HG03064 (cell line): ENCODE measurements at regions not wholly inside any gene's neighbourhood (a gene's known extent, or its start where the extent isn't known, plus 50 kb on each side); places are given as distances from the start of the nearest gene placed in this dataset.

Source experiments
- ATAC-seq: cut with Tn5 transposase; IDR thresholded peaks from one replicate; pipeline ENCODE4 v1.9.1; 2021; ENCODE audit warnings: low read depth; ENCODE audit not compliant: unreplicated experiment

- no peak for ATAC-seq
Measured at GRCh38 chr3:180329847-180330246, 272.1 kb upstream of the TTC14 start.

DNA sequence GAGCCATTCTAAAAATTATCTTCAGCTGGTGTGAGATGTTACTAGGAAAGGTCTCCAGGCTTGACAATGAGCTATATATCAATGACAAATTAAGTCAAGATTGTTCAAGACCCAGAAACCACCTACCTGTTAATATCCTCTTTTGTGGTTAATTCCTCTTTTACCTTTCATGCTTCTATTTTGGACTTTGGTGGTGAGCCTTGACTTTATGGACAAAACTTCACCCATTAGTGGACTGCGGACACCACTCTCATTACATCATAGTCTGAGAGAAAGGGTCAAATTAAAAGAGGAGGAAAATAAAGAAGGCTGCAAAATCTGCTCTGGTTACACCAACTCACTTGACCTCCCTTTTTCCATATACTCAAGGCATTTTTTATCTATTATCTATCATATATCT, 271.5 kb upstream of the TTC14 start:
- no peak for ATAC-seq

GRCh38 chr3:180332608-180333007, 269.4 kb upstream of the TTC14 start:
- peak; percentile 57 for ATAC-seq

DNA sequence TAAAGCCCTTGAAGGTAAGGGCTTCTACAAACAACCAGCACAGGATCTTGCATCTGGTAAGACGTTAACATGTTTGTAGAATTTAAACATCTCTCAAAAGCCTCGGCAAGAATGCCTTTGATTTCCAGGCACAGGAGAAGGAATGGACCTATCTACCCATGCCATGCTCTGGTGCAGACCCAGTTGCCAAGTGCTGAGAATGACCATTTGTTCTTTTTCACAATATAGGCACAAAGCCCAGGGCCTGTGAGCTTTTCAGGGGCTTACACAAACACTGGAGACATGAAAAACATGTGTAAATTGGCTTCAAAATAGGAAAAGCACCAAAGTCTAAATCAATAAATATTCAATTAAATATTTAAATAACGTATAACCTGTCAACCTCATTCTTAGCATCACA, 266.9 kb upstream of the TTC14 start:
- ATAC-seq, result no peak

- no peak for ATAC-seq
Measured at GRCh38 chr3:180340395-180340794, 261.6 kb upstream of the TTC14 start.

GRCh38 chr3:180341516-180341915, 260.4 kb upstream of the TTC14 start:
- no peak for ATAC-seq

GRCh38 chr3:180351601-180352000, 250.4 kb upstream of the TTC14 start:
- ATAC-seq, result no peak

DNA sequence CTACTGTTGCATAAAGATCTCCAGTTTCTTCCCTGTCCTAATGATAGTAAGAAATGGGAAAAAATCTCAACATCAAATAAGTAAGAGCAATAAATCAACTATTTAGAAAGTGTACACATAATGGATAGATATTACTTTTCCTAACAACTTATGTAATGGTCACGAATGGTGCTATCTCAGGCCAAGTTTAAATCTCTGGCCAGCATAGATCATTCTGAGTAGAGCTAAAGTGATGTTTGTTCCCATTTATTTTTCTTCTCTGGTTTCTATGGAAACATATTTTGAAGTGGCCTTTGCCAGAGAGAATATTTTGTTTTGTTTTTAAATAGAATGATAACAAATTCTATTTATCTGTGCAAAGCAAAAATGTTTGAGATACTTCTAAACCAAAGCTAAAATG, 249.7 kb upstream of the TTC14 start:
- ATAC-seq, result no peak

DNA sequence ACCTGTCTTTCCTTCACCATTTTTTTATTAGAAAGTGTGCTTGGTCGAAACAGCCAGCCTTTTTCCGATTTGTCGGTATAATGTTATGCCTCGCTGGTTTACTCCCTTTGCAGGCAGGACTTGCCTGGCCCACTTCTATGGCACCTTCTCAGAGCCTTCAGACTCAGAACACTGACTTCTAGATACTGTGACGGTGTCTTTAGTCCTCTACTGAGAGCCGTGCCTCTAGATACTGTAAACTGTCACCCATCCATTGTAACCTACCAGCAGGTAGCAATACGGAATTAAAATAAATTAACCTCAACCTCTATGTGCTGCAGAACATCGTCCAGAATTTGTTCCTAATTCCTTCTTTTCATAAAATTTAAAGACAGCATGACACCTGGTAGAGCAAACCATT, 247.7 kb upstream of the TTC14 start:
- no peak for ATAC-seq

GRCh38 chr3:180358179-180358578, 243.8 kb upstream of the TTC14 start:
- ATAC-seq, result no peak

DNA sequence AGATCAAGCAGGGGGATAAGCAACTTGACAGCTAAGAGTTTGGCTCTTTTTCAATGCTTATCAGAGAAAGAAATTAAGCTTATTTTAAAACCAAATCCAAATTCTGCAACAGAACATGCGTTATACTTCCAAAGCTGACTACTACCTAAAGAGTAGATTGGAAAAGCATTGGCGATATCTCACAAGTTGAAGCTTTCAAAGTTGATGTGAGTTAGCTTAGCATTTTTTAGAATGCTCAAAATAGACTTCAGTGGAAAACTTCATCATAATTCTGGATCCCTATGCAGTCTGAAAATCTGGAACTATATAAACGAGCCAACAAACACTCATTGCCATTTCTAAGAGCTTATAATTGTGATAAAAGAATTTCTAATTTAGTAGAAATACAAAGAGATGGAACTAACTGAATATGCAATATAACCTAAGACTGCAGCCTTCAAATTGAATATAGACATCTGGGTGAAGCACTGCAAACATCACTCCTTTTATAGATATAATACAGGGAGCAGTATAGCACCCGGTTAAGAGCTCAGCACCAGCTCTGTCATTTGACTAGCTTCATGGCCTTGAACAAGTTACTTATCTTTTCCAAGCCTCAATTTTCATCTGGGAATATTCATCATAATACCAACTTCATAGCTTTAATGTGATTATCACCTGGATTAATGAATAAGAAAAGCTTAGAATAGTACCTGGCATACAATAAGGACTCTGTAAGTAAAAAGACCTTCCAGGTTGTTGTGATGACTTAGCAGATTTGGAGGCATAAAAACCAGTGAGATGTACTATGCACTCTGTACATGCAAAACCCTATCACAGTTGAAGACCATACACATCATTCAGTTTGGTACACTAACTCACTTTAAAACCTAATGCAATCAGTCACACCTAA, 242.7 kb upstream of the TTC14 start:
- no peak for ATAC-seq

DNA sequence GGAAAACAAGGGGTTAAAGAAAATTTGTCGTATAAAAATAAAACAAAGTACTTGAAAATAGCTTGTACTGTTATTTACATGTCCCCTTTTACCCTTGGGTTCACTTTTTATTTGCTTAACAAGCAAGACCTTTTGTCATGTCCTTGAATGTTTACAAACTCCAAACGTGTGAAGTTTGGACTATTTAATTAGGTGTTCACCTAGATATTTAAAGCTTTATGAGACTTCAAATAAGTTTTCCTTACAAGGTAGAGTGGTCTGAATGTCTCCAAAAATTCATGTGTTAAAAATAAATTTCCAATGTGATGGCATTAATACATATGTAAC, 242.0 kb upstream of the TTC14 start:
- ATAC-seq, result no peak

DNA sequence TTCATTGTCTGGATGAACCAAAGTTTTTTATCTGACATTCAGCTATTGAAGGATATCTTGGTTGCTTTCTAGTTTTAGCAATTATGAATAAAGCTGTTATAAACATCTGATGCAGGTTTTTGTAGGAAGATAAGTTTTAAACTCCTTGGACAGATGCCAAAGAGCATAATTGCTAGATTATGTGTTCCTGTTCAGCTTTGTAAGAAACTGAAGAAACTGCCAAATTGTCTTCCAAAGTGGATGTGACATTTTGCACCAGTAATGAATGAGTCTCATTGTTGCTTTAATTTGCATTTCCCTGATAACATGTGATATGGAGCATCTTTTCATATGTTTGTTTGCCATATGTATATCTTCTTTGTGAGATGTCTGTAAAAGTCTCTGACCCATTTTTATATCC, 239.9 kb upstream of the TTC14 start:
- ATAC-seq, result no peak

GRCh38 chr3:180375831-180376230, 226.1 kb upstream of the TTC14 start:
- ATAC-seq, result no peak

- no peak for ATAC-seq
Measured at GRCh38 chr3:180378496-180378895, 223.5 kb upstream of the TTC14 start.

DNA sequence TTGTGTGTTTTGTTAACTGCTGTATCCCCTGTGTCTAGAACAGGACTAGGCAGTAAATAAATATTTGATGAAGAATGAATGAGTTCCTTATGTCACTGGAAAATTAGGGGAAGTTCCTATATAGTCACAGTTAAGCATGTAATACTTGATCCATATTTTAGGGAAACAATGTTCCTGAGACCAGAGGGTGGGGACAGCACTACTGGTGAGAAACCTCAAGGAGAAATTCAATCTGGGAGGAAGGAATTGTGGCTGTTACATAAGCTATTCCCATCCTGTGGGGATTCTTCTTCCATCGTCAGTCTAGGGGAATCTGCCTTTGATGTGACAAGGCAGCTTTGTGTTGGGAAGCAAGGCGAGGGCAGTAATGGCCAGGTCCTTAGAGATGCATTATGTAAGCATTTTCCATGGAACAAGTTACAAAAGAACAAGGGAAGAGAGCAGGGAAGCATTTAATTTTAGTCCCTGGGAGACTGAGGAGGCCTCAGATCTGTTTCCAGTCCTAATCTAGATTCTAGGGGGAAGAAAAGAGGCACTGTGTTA, 219.3 kb upstream of the TTC14 start:
- ATAC-seq, result no peak

- ATAC-seq, result no peak
Measured at GRCh38 chr3:180383332-180384020, 218.5 kb upstream of the TTC14 start.

DNA sequence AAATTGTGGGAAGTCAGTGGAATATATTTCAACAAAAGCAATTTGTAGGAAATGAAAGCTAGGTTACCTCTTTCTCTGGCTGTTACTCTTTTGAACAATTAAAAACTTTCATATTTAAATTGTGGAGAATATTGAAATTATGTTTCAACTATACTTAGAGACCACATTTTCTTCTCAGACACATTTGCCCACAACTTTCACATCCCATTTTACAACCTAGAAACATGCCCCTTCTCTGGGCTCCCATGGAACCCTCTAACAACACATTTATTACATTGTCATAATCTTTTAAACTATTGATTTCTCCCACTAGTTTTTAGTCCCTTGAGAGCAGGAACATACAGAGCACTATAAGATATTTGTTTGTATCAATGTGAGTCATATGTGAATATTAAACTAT, 211.7 kb upstream of the TTC14 start:
- ATAC-seq, result no peak

DNA sequence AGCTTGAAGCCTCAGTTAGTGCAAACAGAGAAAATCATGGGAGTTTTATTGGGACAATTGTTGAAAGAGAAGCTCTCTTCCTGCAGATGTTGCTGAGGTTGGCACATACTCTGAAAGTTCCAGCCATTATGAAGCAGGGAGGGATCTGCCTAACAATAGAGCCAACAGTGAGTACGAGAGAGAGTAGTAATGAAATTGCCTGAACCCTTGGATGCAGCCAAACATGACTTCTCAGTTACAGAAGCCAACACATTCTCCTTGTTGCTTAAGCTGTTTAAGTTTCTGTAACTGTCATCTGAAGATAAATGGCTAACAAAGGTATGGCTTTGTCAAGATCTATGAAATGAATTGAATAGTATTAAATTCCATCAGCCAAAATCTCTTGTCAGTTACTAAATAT, 211.0 kb upstream of the TTC14 start:
- no peak for ATAC-seq

DNA sequence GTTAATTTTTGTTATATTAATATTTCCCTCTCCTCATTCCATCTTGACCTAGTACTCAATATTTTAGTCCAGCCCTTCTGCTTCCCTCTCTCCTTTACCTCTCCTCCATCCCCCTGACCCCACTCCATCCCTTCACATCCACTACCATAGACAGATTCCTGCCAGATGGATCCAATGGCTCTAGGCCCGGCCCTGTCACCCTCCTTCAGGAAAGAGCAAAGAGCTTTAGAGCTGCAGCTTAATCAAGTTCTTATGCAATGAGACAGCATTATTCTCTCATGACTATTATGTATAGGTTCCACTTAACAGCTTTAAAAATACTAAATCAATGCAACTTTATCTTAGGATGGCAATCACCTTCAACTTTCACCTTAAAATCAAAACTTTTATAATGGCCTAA, 200.7 kb upstream of the TTC14 start:
- no peak for ATAC-seq

GRCh38 chr3:180402471-180403073, 199.4 kb upstream of the TTC14 start:
- ATAC-seq, result peak; percentile 69

DNA sequence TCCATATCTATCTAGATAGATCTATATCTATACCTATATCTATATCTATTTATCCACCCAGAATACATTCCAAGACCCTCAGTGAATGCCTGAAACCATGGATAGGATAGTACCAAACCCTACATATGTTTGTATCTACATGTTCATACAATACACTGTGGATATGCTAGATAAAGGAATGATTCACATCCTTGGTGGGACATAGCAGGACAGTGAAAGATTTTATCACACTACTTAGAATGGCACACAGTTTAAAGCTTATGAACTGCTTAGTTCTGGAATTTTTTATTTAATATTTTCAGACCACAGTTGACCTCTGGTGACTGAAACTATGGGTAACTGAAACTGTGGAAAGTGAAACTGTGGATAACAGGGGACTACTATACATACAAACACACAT, 198.8 kb upstream of the TTC14 start:
- no peak for ATAC-seq
